Lung (tissue), 11 donors: ENCODE measurements at regions not wholly inside any gene's neighbourhood (a gene's known extent, or its start where the extent isn't known, plus 50 kb on each side); places are given as distances from the start of the nearest gene placed in this dataset.

Experiments used
- ATAC-seq: fragments of 200-7000 bp; cut with Tn5 transposase; one replicate; pipeline ENCODE4 v1.9.1; 2020; ENCODE audit warnings: moderate number of reproducible peaks; ENCODE audit not compliant: insufficient read depth, low FRiP score
- DNase-seq, 3 donors: peaks; one replicate each; pipeline ENCODE4 v3.0.0-alpha.2; 2013 to 2017
- H3K27ac ChIP-seq, 2 donors: one replicate each; pipeline ENCODE4 v1.5.1; 2013; ENCODE audit warnings: mild to moderate bottlenecking in 2 of 2, moderate library complexity in 2 of 2, control low read depth in 1 of 2, inconsistent platforms in 1 of 2, low read depth in 1 of 2, low read length in 1 of 2
- H3K27me3 ChIP-seq, 3 donors: one replicate each; pipeline ENCODE4 v1.5.1; 2013; ENCODE audit warnings: low read length in 2 of 3; ENCODE audit not compliant: control insufficient read depth in 3 of 3, insufficient read depth in 3 of 3
- H3K36me3 ChIP-seq, 4 donors: one replicate each; pipeline ENCODE4 v1.5.1; 2013; ENCODE audit warnings: low read length in 4 of 4, mild to moderate bottlenecking in 1 of 4, moderate library complexity in 1 of 4; ENCODE audit not compliant: control insufficient read depth in 4 of 4, insufficient read depth in 4 of 4
- H3K4me1 ChIP-seq, 5 donors: one replicate each; pipeline ENCODE4 v1.5.1; 2013; ENCODE audit warnings: low read length in 5 of 5, mild to moderate bottlenecking in 2 of 5, moderate library complexity in 1 of 5; ENCODE audit not compliant: control insufficient read depth in 5 of 5, insufficient read depth in 5 of 5
- H3K4me3 ChIP-seq: one replicate; pipeline ENCODE4 v1.5.1; 2013; ENCODE audit warnings: mild to moderate bottlenecking, control low read depth, moderate library complexity
- H3K9ac ChIP-seq, 2 donors: one replicate each; pipeline ENCODE4 v1.5.1; 2013; ENCODE audit warnings: low read length in 2 of 2, control low read depth in 1 of 2; ENCODE audit not compliant: insufficient read depth in 1 of 2
- H3K9me3 ChIP-seq, 4 donors: one replicate each; pipeline ENCODE4 v1.5.1; 2013; ENCODE audit warnings: low read length in 3 of 4, mild to moderate bottlenecking in 1 of 4, moderate library complexity in 1 of 4; ENCODE audit not compliant: control insufficient read depth in 4 of 4, insufficient read depth in 3 of 4
- CTCF ChIP-seq: IDR thresholded peaks from 2 replicates; pipeline ENCODE4 v1.5.1; 2012; ENCODE audit warnings: mild to moderate bottlenecking; ENCODE audit errors: control extremely low read depth, extremely low read depth
- WGBS, 2 donors: extraction: QIAGEN DNeasy Blood & Tissue Kit; methylation state at CpG; one replicate each; pipeline ENCODE4 v1.1.7; 2013; 5-methylcytosine and 5-hydroxymethylcytosine counted together
- donor health status: control.
- donor health status: control.
- donor health status: Bipolar disorder and iron deficiency.
- donor health status: healthy.
- donor health status: DM: yes; HTN: yes; CAD: no.

GRCh38 chr6:160804639-160805038, 102.6 kb downstream of the PLG start:
- no peaks in the 10 kb centered on the region for H3K27me3 ChIP-seq
- no peak for TF ChIP-seq CTCF
- H3K4me3 ChIP-seq = no peak overlapping the region
- DNase-seq (no peak), ATAC-seq (no peak)
- H3K9me3 ChIP-seq = no peaks in the 10 kb centered on the region
- WGBS, 2 donors = 69 to 79% methylated on average over 4 of the region's 4 CpGs
- H3K9ac ChIP-seq = no peak overlapping the region
- H3K4me1 ChIP-seq = no peaks in the 10 kb centered on the region
- no peaks in the 10 kb centered on the region for H3K36me3 ChIP-seq
- H3K27ac ChIP-seq = no peak overlapping the region

- no peak overlapping the region for H3K9ac ChIP-seq
- no peaks in the 10 kb centered on the region for H3K27me3 ChIP-seq
- H3K36me3 ChIP-seq = no peaks in the 10 kb centered on the region
- no peaks in the 10 kb centered on the region for H3K9me3 ChIP-seq
- no peak for TF ChIP-seq CTCF
- no peak overlapping the region for H3K27ac ChIP-seq
- H3K4me1 ChIP-seq = no peaks in the 10 kb centered on the region
- 78 to 82% methylated on average over 2 of the region's 2 CpGs for WGBS, 2 donors
- H3K4me3 ChIP-seq = no peak overlapping the region
- ATAC-seq = no peak
- DNase-seq = no peak
These were observed 106.2 kb downstream of the PLG start for GRCh38 chr6:160808263-160808662.

- TF ChIP-seq CTCF = no peak
- no peaks in the 10 kb centered on the region for H3K36me3 ChIP-seq
- WGBS, 2 donors = 50 to 61% methylated on average over 3 of the region's 3 CpGs
- H3K27ac ChIP-seq = no peak overlapping the region
- H3K27me3 ChIP-seq = no peaks in the 10 kb centered on the region
- no peaks in the 10 kb centered on the region for H3K4me1 ChIP-seq
- no peak for ATAC-seq
- H3K9me3 ChIP-seq = no peaks in the 10 kb centered on the region
- DNase-seq = no peak
- no peak overlapping the region for H3K4me3 ChIP-seq
- no peak overlapping the region for H3K9ac ChIP-seq
These were observed 108.2 kb downstream of the PLG start for GRCh38 chr6:160810238-160810637.

GRCh38 chr6:160812097-160812496, 110.1 kb downstream of the PLG start:
- H3K4me1 ChIP-seq = no peaks in the 10 kb centered on the region
- no peak for ATAC-seq
- no peak for DNase-seq
- no peaks in the 10 kb centered on the region for H3K9me3 ChIP-seq
- H3K9ac ChIP-seq = no peak overlapping the region
- 70 to 97% methylated on average over 2 of the region's 2 CpGs for WGBS, 2 donors
- TF ChIP-seq CTCF = no peak
- H3K4me3 ChIP-seq = no peak overlapping the region
- no peaks in the 10 kb centered on the region for H3K27me3 ChIP-seq
- H3K36me3 ChIP-seq = no peaks in the 10 kb centered on the region
- H3K27ac ChIP-seq = no peak overlapping the region
